Anterior cingulate cortex (tissue), 58 donors: ENCODE measurements at regions not wholly inside any gene's neighbourhood (a gene's known extent, or its start where the extent isn't known, plus 50 kb on each side); places are given as distances from the start of the nearest gene placed in this dataset.

Experiments
- DNase-seq, 58 donors: peaks; one replicate each; lab custom pipeline; 2025; lab: John Stamatoyannopoulos, UW

DNA sequence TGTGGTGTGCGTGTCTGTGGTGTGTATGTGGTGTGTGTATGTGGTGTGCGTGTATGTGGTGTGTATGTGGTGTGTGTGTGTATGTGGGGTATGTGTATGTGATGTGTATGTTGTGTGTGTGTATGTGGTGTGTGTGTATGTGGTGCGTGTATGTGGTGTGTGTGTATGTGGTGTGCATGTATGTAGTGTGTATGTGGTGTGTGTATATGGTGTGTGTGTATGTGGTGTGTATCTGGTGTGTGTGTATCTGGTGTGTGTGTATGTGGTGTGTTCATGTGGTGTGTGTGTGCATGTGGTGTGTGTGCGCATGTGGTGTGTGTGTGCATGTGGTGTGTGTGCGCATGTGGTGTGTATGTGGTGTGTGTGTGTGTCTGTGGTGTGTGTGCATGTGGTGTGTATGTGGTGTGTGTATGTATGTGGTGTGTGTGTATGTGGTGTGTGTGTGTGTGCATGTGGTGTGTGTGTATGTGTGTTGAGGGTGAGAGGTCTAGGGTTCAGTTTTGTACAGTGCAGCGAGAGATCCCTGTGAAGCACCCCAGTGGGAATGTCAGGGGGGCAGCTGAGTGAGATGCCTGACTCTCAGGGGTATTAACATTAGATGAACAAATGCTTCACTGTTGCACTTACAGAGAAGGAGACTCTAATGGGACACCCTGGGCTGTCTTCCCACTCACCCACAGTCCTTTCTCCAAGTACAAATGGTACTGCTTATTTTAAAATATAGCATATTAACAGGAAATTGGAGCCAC, 61.3 kb upstream of the MEDAG start:
- no peak for DNase-seq

DNA sequence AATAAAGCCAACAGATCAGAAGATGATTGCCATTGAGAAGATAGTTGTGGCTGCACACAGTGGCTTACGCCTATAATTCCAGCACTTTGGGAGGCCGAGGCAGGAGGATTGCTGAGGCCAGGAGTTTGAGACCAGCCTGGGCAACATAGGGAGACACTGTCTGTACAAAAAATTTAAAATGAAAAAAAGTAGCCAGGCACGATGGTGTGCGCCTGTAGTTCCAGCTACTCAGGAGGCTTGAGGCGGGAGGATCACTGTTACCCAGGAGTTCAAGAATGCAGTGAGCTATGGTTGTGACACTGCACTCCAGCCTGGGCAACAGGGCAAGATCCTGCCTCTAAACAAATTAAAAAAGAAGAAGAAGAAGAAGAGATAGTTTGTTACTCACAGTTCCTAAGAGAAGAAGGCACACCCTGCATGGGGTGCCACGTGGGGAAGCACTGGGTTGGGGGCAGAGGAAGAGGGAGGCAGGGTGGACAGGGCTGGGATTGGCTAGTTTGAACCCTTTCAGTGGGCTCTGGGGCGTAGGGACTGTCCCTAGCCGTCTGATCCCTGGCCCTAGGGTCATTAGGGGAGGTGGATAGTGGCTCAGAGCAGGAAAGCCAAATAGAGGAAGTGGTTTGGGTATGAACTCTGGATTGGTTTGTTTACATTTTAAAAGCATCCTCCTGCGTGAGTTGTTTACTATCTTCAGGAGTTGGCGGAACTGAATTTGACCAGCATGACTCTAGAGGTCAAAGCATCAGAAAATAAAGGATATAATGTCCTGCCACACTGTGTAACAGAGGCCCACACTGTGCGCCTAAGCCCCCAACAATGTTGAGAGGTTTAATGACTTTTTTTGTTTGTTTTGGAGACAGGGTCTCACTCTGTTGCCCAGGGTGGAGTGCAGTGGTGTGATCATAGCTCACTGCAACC, 60.5 kb upstream of the MEDAG start:
- no peak for DNase-seq

DNA sequence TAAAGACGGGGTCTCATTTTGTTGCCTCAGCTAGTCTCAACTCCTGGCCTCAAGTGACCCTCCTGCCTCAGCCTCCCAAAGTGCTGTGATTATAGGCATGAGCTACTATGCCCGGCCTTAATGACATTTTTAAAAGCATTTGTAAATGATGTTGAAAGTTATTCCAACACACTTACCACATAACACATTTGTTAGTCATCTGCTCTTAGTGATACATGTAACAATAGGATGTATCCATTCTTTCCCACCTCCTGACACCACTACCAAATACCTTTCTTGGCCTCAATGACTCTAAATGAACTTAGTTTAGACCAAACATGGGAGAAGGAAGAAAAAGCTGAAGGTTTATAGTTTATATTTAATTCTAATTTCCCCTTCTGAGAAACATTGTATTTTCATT, 59.8 kb upstream of the MEDAG start:
- DNase-seq: no peak

DNA sequence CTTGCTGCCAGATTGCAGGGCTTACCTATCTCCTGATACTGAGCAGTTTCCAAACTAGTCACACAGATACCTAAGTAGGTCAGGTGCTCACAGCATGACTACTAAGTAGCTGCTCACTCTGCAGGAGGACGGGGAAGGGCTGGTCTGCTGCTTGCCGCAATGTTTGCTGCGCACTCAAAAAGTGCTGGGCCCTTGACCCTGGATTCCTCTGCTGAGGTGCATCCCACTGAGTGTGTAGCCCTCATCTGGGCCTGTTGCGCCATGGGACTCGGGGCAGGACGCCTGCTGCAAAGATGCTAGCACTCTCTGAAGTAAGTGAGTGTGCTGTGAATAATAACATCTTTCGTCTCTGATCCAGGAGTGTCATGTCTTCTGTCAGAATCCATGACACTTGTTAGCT, 59.2 kb upstream of the MEDAG start:
- no peak for DNase-seq

- peak in 2 of 58 donors; percentile 6 to 15 for DNase-seq
These were observed 58.3 kb upstream of the MEDAG start for GRCh38 chr13:30847650-30848307.

DNA sequence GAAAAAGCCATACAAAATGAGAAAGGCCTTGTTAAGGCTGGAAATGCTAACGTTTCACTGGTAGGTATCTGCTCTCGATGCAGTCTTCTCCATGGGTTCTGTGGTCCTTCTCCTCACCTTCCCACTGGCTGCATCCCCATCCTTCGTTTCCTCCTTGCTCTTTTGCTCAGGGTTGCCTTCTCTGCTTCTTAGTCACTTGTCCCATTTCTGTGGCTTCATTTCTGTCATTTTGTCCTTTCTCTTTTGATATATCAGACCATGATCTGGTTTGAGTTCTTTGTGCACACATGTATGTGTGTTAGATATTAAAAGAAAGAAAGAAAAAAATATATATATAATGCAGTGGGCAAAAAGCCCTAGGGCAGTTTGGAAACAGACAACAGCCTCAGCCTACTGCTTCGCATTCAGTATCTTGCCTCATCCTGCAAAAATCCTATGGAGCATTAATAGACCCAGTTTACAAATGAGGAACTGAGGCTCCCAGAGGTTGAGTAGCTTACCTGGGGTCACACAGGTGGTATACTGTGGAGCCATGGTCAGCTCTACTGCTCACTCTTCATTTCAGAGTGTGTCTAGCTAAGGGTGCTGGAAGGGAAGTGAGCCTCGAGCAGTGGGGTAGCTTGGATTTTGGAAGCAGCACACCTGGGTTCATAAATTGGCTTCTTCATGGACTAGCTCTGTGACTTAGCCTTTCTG, 57.6 kb upstream of the MEDAG start:
- no peak for DNase-seq

GRCh38 chr13:30849611-30850010, 56.5 kb upstream of the MEDAG start:
- DNase-seq: no peak

- no peak for DNase-seq
These were observed 55.7 kb upstream of the MEDAG start for GRCh38 chr13:30850204-30850866.

DNA sequence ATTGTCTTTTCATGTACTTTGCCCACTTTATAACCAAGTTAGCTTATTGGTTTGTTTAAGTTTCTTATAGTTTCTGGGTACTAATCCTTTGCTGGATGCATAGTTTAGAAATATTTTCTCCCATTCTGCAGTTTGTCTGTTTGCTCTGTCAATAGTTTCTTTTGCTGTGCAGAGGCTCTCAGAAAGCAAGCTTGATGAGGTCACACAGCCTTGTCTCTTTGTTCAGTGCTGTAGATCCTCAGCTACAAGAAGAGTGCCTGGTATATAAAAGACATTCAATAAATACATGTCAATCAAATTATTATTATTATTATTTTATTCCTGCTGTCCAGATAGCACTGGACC, 55.2 kb upstream of the MEDAG start:
- no peak for DNase-seq

- DNase-seq: no peak
These were observed 54.4 kb upstream of the MEDAG start for GRCh38 chr13:30851697-30852096.

GRCh38 chr13:30855569-30855968, 50.5 kb upstream of the MEDAG start:
- no peak for DNase-seq

DNA sequence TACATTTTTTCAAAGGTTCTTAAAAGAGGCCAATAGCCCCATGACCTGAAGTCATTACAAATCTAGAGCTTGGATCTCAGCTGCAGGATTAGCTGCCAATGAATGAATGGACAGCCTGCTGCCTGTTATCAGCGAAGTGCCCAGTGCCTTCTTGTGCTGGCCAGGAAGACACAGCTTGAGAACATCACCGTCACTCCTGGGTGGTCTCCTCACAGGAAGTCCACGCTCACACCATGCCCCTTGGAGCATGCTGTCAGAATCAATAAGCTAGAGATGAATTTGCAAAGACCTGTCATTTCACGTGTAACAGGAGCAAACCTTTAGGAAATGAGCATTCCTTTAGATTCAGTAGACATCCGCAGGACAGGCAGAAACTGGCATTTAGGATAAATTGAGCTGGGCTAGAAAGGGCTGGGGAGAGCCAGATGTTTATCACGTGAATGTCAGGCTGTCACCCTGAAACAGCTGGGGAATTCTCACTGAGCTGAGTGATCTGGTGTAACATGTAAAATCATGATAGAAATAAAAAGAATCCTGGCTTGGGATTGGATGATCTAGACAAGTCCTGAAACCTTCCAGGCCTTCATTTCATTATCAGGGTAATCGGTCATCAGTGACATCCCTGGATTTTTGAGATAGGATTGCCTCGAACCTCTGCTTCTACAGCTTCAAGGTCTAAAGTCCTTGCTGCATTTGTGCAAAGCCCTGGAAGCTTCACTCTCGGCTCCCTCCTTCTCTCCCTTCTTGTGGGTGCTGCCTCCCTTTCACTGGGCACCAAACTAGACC, 49.9 kb upstream of the MEDAG start:
- no peak for DNase-seq
